HEK293T (cell line): ENCODE measurements at regions not wholly inside any gene's neighbourhood (a gene's known extent, or its start where the extent isn't known, plus 50 kb on each side); places are given as distances from the start of the nearest gene placed in this dataset.

Experiments
- ARNT ChIP-seq: fragments of 450-650 bp; IDR thresholded peaks from 2 replicates; pipeline ENCODE4 v1.6.1; 2017; ENCODE audit warnings: mild to moderate bottlenecking
- BHLHE40 ChIP-seq: fragments of 450-650 bp; IDR thresholded peaks from 2 replicates; pipeline ENCODE4 v1.6.1; 2016; ENCODE audit warnings: mild to moderate bottlenecking, moderate library complexity, borderline replicate concordance
- CTBP1 ChIP-seq: fragments of 450-650 bp; IDR thresholded peaks from 2 replicates; pipeline ENCODE4 v1.6.1; 2016; ENCODE audit warnings: borderline replicate concordance
- ELF4 ChIP-seq: fragments of 450-650 bp; IDR thresholded peaks from 2 replicates; pipeline ENCODE4 v1.6.1; 2017; ENCODE audit warnings: antibody characterized with exemption
- FOXK2 ChIP-seq: fragments of 450-650 bp; IDR thresholded peaks from 2 replicates; pipeline ENCODE4 v1.6.1; 2016; ENCODE audit warnings: mild to moderate bottlenecking
- SP1 ChIP-seq: fragments of 450-650 bp; IDR thresholded peaks from 2 replicates; pipeline ENCODE4 v1.6.1; 2017
- SUZ12 ChIP-seq: fragments of 450-650 bp; IDR thresholded peaks from 2 replicates; pipeline ENCODE4 v1.6.1; 2016; ENCODE audit warnings: mild to moderate bottlenecking
- TARDBP ChIP-seq: fragments of 450-650 bp; IDR thresholded peaks from 2 replicates; pipeline ENCODE4 v1.6.1; 2016
- TF ChIP-seq, protein P1 (sequence below): fragments of 450-650 bp; IDR thresholded peaks from 2 replicates; pipeline ENCODE4 v1.6.1; 2016

DNA sequence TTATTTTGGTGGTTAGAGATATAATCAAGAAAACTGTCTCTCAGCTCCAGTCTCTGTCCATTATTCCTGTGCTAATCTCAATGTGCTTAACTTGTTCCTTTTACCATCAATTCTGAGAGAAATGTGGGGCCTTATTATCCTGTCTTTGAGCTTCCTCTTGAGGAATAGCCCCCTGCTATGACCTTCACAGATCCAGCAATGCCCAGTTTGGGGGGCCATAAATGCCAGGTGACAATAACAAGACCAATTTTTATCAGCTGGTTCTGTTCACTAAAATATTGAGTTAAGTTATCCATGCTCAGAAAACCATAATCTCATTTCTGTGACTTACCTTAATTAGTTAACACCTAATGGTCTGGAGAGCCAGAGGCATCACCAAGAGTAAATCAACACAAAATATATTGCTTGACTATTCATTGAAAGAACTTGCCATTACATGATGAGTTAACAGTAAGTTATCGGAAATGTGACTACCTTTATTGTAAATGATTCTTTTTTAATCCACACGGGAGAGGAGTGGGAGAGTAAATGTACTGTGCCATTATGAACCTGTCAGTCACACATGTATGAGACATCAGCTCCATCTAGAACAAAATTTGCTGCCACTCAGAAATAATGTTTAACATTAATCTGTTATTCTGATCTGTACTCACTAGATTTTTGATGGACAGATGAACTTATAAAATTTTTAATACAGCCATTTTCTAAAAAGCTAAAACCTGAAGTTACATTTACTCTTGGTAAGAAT, 149.7 kb downstream of the ID4 start:
- TF ChIP-seq ELF4 (no peak), SP1 (no peak), ARNT (no peak), TARDBP (no peak), SUZ12 (no peak), FOXK2 (no peak), BHLHE40 (no peak), CTBP1 (no peak)
- TF ChIP-seq, protein P1, sequence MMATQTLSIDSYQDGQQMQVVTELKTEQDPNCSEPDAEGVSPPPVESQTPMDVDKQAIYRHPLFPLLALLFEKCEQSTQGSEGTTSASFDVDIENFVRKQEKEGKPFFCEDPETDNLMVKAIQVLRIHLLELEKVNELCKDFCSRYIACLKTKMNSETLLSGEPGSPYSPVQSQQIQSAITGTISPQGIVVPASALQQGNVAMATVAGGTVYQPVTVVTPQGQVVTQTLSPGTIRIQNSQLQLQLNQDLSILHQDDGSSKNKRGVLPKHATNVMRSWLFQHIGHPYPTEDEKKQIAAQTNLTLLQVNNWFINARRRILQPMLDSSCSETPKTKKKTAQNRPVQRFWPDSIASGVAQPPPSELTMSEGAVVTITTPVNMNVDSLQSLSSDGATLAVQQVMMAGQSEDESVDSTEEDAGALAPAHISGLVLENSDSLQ: no peak
